ENCODE measurements at regions not wholly inside any gene's neighbourhood (a gene's known extent, or its start where the extent isn't known, plus 50 kb on each side); places are given as distances from the start of the nearest gene placed in this dataset.

DNA sequence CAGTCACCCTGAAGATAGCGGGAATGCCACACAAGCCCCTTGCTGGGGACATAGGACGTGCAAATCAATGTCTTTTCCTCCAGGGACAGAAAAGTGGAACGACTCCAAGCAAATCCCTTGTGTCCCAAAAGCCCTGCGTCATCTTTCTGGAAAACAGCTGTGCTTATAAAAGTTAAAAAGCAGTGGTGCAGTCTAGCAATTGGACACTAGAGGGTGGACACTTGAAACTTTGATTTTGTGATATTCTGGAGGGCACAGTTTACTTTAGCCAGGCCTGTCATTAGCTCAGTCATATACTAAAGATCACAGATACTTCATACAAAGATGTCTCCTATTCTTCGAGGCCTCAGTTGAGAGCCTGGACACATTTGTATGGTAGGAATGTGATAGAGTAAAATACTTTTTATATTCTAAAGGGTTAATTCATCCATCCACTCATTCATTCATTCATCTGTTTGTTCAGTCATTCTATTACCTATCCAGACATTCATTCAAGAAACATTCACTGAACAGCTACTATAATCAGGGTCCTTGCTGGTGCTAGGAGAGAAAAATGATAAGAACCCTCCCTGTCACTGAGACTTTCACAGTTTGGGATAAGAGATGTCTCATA is 63.8 kb upstream of the ANKRD34C start:
- no peak for TF ChIP-seq POLR2A (IDR thresholded peaks at IDR 0.05; ENCODE audit: low read depth)
- no peaks in the 10 kb centered on the region for H3K36me3 ChIP-seq
- WGBS = 63% methylated on average over 5 of the region's 5 CpGs
- DNase-seq (ENCODE audit: extremely low spot score) = no peak
- H3K4me3 ChIP-seq = no peak overlapping the region
- H3K27me3 ChIP-seq = peaks cover 0 to 49% (median 0%) of the 10 kb centered on the region in 4 donors
- H3K4me1 ChIP-seq = peaks cover 0 to 8% (median 0%) of the 10 kb centered on the region in 4 donors
- H3K27ac ChIP-seq (replicated peaks in 1 of 4) = no peak overlapping the region
- peaks cover 0 to 11% (median 3%) of the 10 kb centered on the region in 4 donors for H3K9me3 ChIP-seq
- intact Hi-C loops (cut with DNase I) = no loop called here

DNA sequence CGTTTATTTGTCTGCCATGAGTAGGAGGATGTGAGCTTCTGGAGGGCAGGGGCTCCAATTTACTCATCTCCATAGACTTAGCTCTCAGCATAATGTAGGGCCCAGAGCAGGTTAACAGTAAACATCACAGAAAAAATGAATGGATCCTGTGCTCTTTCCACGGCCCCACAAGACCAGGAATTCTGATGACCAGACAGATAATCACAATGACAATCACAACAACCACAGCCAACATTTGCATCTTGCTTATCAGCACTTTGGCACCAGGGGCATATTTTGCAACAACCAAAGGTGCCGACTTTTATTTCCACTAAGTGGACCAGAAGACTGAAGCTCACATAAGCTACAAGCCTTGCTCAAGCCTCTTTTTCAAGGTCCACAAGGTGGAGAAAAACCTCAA is 68.9 kb upstream of the ANKRD34C start:
- peaks cover 0 to 11% (median 3%) of the 10 kb centered on the region in 4 donors for H3K9me3 ChIP-seq
- 36% methylated on average over 3 of the region's 3 CpGs for WGBS
- TF ChIP-seq, protein P1, sequence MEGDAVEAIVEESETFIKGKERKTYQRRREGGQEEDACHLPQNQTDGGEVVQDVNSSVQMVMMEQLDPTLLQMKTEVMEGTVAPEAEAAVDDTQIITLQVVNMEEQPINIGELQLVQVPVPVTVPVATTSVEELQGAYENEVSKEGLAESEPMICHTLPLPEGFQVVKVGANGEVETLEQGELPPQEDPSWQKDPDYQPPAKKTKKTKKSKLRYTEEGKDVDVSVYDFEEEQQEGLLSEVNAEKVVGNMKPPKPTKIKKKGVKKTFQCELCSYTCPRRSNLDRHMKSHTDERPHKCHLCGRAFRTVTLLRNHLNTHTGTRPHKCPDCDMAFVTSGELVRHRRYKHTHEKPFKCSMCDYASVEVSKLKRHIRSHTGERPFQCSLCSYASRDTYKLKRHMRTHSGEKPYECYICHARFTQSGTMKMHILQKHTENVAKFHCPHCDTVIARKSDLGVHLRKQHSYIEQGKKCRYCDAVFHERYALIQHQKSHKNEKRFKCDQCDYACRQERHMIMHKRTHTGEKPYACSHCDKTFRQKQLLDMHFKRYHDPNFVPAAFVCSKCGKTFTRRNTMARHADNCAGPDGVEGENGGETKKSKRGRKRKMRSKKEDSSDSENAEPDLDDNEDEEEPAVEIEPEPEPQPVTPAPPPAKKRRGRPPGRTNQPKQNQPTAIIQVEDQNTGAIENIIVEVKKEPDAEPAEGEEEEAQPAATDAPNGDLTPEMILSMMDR (IDR thresholded peaks at IDR 0.05) = no peak
- TF ChIP-seq EP300 (IDR thresholded peaks at IDR 0.05) (no peak), POLR2AphosphoS5 (IDR thresholded peaks at IDR 0.05) (no peak), POLR2A (IDR thresholded peaks at IDR 0.05; ENCODE audit: low read depth) (no peak)
- peaks cover 0 to 75% (median 14%) of the 10 kb centered on the region in 4 donors for H3K27me3 ChIP-seq
- H3K27ac ChIP-seq (replicated peaks in 1 of 4) = no peak overlapping the region
- H3K36me3 ChIP-seq = no peaks in the 10 kb centered on the region
- DNase-seq (ENCODE audit: extremely low spot score) = no peak
- no peaks in the 10 kb centered on the region for H3K4me1 ChIP-seq
- no peak overlapping the region for H3K4me3 ChIP-seq
- intact Hi-C loops (cut with DNase I) = no loop called here

DNA sequence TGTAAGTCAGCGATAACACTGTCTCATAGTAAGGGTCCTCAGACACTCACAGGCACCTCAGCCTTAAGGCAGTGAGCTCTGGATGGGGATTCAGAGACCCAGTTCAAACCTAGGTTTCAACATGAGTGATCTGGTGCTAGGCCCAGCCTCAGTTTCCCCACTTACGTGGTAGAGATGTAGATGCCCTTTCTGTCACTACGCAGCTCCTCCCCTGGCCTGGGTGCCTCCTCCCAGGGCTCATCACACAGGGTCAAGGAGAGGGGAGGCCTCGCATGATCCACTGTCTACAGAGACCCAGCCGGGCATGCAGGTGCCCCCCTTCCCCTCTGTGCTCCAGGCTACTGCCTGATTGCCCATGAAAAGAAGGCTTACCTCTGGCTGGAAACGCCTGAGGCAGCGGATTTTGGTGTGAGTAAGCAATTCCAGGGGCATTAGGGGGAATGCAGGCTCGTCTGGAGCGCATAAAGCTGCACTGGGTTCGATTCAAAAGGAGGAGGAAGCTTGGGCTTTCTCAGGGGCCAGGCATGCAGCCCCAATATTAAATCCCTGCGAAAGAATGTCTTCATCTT is 69.8 kb upstream of the ANKRD34C start:
- peaks cover 0 to 80% (median 14%) of the 10 kb centered on the region in 4 donors for H3K27me3 ChIP-seq
- intact Hi-C loops (cut with DNase I) = no loop called here
- WGBS = 83% methylated on average over 9 of the region's 11 CpGs

DNA sequence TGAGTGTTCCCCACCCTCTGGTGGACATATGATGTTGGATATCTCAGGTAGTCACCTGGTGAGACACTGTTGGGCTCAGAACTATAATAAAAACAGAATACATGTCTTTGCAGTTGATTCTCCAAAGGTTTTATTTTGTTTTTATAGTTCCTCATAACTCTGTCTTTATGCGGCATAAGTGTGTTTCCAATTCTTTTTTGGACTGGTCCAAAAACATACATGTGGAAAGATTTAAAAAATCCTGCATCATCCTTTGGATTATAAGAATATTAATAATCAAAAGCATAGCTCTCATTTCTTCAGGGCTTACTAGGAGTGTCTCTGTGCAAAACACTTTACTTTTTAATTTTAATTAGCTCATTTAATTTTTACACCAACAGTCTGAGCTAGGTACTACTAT is 71.0 kb upstream of the ANKRD34C start:
- H3K4me1 ChIP-seq = no peaks in the 10 kb centered on the region
- peaks cover 0 to 87% (median 15%) of the 10 kb centered on the region in 4 donors for H3K27me3 ChIP-seq

More for the DNA sequence above, 69.8 kb upstream of the ANKRD34C start:
- H3K4me1 ChIP-seq = no peaks in the 10 kb centered on the region
- H3K27ac ChIP-seq (replicated peaks in 1 of 4) = no peak overlapping the region
- no peaks in the 10 kb centered on the region for H3K36me3 ChIP-seq
- DNase-seq (ENCODE audit: extremely low spot score) = no peak
- no peak overlapping the region for H3K4me3 ChIP-seq
- TF ChIP-seq, protein P1 (IDR thresholded peaks at IDR 0.05) = no peak
- TF ChIP-seq POLR2AphosphoS5 (IDR thresholded peaks at IDR 0.05) (no peak), EP300 (IDR thresholded peaks at IDR 0.05) (no peak), POLR2A (IDR thresholded peaks at IDR 0.05; ENCODE audit: low read depth) (no peak)
- peaks cover 0 to 9% (median 3%) of the 10 kb centered on the region in 4 donors for H3K9me3 ChIP-seq

DNA sequence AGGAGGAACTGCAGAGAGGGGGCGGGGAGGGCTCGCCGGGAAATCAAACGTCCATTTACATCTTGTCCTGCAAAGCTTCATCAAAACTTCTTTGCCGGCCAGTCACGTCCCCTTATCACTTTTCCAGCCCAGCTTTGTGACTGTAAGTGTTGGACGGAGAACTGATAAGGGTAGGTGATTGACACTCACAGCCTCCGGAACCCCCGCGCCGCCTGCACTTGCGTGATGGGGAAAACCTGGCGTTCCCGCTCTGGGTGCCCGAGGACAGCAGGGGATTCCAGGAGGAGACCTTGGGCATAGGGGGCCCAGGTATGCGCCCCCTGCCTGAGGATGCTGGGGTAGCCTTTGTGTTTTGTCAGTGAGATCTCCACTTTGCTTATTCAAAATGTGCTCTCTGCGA is 72.8 kb upstream of the ANKRD34C start:
- intact Hi-C loops (cut with DNase I) = no loop called here
- H3K27me3 ChIP-seq = peaks cover 0 to 93% (median 17%) of the 10 kb centered on the region in 4 donors
- H3K36me3 ChIP-seq = no peaks in the 10 kb centered on the region
- H3K9me3 ChIP-seq = no peaks in the 10 kb centered on the region
- TF ChIP-seq POLR2AphosphoS5 (IDR thresholded peaks at IDR 0.05) (no peak), EP300 (IDR thresholded peaks at IDR 0.05) (no peak), POLR2A (IDR thresholded peaks at IDR 0.05; ENCODE audit: low read depth) (no peak)
- TF ChIP-seq, protein P1 (IDR thresholded peaks at IDR 0.05) = no peak
- no peak overlapping the region for H3K27ac ChIP-seq (replicated peaks in 1 of 4)
- H3K4me1 ChIP-seq = no peaks in the 10 kb centered on the region
- no peak for DNase-seq (ENCODE audit: extremely low spot score)
- WGBS = 3% methylated on average over 17 of the region's 17 CpGs
- H3K4me3 ChIP-seq = no peak overlapping the region

More for the DNA sequence above, 71.0 kb upstream of the ANKRD34C start:
- Histone ChIP-seq H3K4me3 (no peak overlapping the region), H3K27ac (replicated peaks in 1 of 4) (no peak overlapping the region), H3K36me3 (no peaks in the 10 kb centered on the region), H3K9me3 (no peaks in the 10 kb centered on the region)
- intact Hi-C loops (cut with DNase I) = no loop called here
- 84% methylated on average over 1 of the region's 1 CpG for WGBS
- DNase-seq (ENCODE audit: extremely low spot score) = no peak
- TF ChIP-seq POLR2AphosphoS5 (IDR thresholded peaks at IDR 0.05) = no peak
- TF ChIP-seq, protein P1 (IDR thresholded peaks at IDR 0.05) = no peak
- no peak for TF ChIP-seq POLR2A (IDR thresholded peaks at IDR 0.05; ENCODE audit: low read depth)
- no peak for TF ChIP-seq EP300 (IDR thresholded peaks at IDR 0.05)

All from esophagus muscularis mucosa (tissue), 4 donors.